Naive thymus-derived CD4-positive, alpha-beta T cell (primary cell): ENCODE measurements at regions not wholly inside any gene's neighbourhood (a gene's known extent, or its start where the extent isn't known, plus 50 kb on each side); places are given as distances from the start of the nearest gene placed in this dataset.

Source experiments
- ATAC-seq: fragments of 150-1000 bp; cut with Tn5 transposase; 2 replicates; pipeline ENCODE4 v1.10.0; 2021; ENCODE audit warnings: mild to moderate bottlenecking, moderate library complexity
- CTCF ChIA-PET: fragments of 350-600 bp; sonication (Branson Sonifier 250); formaldehyde crosslinking; loops from one replicate; lab custom pipeline; 2021; ENCODE audit warnings: antibody characterized with exemption; lab: Charles Lee
- POLR2A ChIA-PET: fragments of 350-600 bp; sonication (Branson Sonifier 250); formaldehyde crosslinking; loops from one replicate; lab custom pipeline; 2021; ENCODE audit warnings: antibody characterized with exemption, inconsistent platforms; lab: Charles Lee
- DNase-seq, 9 donors: peaks; one replicate each; pipeline versions ENCODE4 v3.0.0 to v3.0.0-alpha.2; 2020 to 2022; ENCODE audit warnings: mixed read lengths in 1 of 9
- H3K27ac ChIP-seq: one replicate; pipeline ENCODE4 v1.7.0; 2013; ENCODE audit warnings: mild to moderate bottlenecking, low read depth, low read length, moderate library complexity
- H3K27me3 ChIP-seq, 2 donors: one replicate each; pipeline ENCODE4 v1.7.0; 2013; ENCODE audit warnings: low read length in 2 of 2, mild to moderate bottlenecking in 2 of 2, moderate library complexity in 2 of 2; ENCODE audit not compliant: control insufficient read depth in 2 of 2, insufficient read depth in 2 of 2
- H3K36me3 ChIP-seq, 3 experiments: 1 replicate in 2 of 3; 2 replicates in 1 of 3; pipeline ENCODE4 v1.7.0; 2013; ENCODE audit warnings: low read length in 3 of 3, mild to moderate bottlenecking in 3 of 3, moderate library complexity in 1 of 3; ENCODE audit not compliant: insufficient read depth in 3 of 3, control insufficient read depth in 2 of 3
- H3K4me1 ChIP-seq, 2 donors: one replicate each; pipeline ENCODE4 v1.7.0; 2013; ENCODE audit warnings: low read length in 2 of 2, mild to moderate bottlenecking in 2 of 2, moderate library complexity in 1 of 2; ENCODE audit not compliant: control insufficient read depth in 2 of 2, insufficient read depth in 2 of 2
- H3K4me3 ChIP-seq: 2 replicates; pipeline ENCODE4 v1.7.0; 2013; ENCODE audit warnings: mild to moderate bottlenecking, low read length
- H3K9me3 ChIP-seq, 3 experiments: 1 replicate in 2 of 3; 2 replicates in 1 of 3; pipeline ENCODE4 v1.7.0; 2013; ENCODE audit warnings: low read length in 3 of 3; ENCODE audit not compliant: control insufficient read depth in 2 of 3
- H3K27ac Mint-ChIP-seq, 9 donors: one replicate each; pipeline ENCODE4 v1.8.0; 2020 to 2022; ENCODE audit warnings: mixed read lengths in 9 of 9, mild to moderate bottlenecking in 8 of 9, moderate library complexity in 5 of 9, inconsistent platforms in 2 of 9
- H3K27me3 Mint-ChIP-seq, 5 donors: one replicate each; pipeline ENCODE4 v1.8.0; 2021 to 2022; ENCODE audit warnings: mixed read lengths in 5 of 5, mild to moderate bottlenecking in 1 of 5
- H3K36me3 Mint-ChIP-seq, 5 donors: one replicate each; pipeline ENCODE4 v1.8.0; 2020 to 2022; ENCODE audit warnings: mixed read lengths in 5 of 5, mild to moderate bottlenecking in 3 of 5, inconsistent platforms in 1 of 5
- H3K4me1 Mint-ChIP-seq, 7 donors: one replicate each; pipeline ENCODE4 v1.8.0; 2020 to 2022; ENCODE audit warnings: mixed read lengths in 7 of 7, mild to moderate bottlenecking in 3 of 7, inconsistent platforms in 1 of 7
- H3K4me3 Mint-ChIP-seq, 10 donors: one replicate each; pipeline ENCODE4 v1.8.0; 2020 to 2022; ENCODE audit warnings: mild to moderate bottlenecking in 10 of 10, mixed read lengths in 10 of 10, moderate library complexity in 6 of 10, inconsistent platforms in 2 of 10
- H3K9me3 Mint-ChIP-seq, 11 donors: one replicate each; pipeline ENCODE4 v1.8.0; 2020 to 2022; ENCODE audit warnings: mixed read lengths in 11 of 11, mild to moderate bottlenecking in 4 of 11, inconsistent platforms in 1 of 11, moderate library complexity in 1 of 11
- intact Hi-C, 2 donors: fragments of 100-400 bp; cut with micrococcal nuclease; formaldehyde crosslinking; loops; one replicate each; pipeline ENCODE4 v1.15.1; 2023

- no peak for ATAC-seq
- Histone ChIP-seq H3K4me1 (no peaks in the 10 kb centered on the region), H3K9me3 (no peaks in the 10 kb centered on the region), H3K4me3 (no peak overlapping the region), H3K27me3 (no peaks in the 10 kb centered on the region), H3K36me3 (no peaks in the 10 kb centered on the region), H3K27ac (no peak overlapping the region)
- POLR2A ChIA-PET = no interaction called here
- CTCF ChIA-PET = no interaction called here
- intact Hi-C loops = no loop called here
- Mint-ChIP-seq H3K27me3 (peaks cover 0 to 12% (median 0%) of the 10 kb centered on the region in 5 donors), H3K27ac (no peak overlapping the region), H3K36me3 (no peaks in the 10 kb centered on the region), H3K4me1 (no peaks in the 10 kb centered on the region), H3K4me3 (no peak overlapping the region), H3K9me3 (peaks cover 0 to 2% (median 0%) of the 10 kb centered on the region in 11 donors)
- DNase-seq = no peak
Observed at GRCh38 chr14:101045511-101045910, 142.0 kb upstream of the RTL1 start.

GRCh38 chr14:101046071-101046470 lies 142.5 kb upstream of the RTL1 start:
- Mint-ChIP-seq H3K4me3 (no peak overlapping the region), H3K27me3 (peaks cover 0 to 12% (median 0%) of the 10 kb centered on the region in 5 donors), H3K4me1 (no peaks in the 10 kb centered on the region), H3K27ac (no peak overlapping the region), H3K36me3 (no peaks in the 10 kb centered on the region), H3K9me3 (peaks cover 0 to 2% (median 0%) of the 10 kb centered on the region in 11 donors)
- Histone ChIP-seq H3K36me3 (no peaks in the 10 kb centered on the region), H3K27ac (no peak overlapping the region), H3K4me1 (no peaks in the 10 kb centered on the region), H3K4me3 (no peak overlapping the region), H3K27me3 (no peaks in the 10 kb centered on the region), H3K9me3 (no peaks in the 10 kb centered on the region)
- POLR2A ChIA-PET = no interaction called here
- ATAC-seq (no peak), DNase-seq (no peak)
- CTCF ChIA-PET = no interaction called here
- intact Hi-C loops = no loop called here

GRCh38 chr14:101047326-101047725 lies 143.8 kb upstream of the RTL1 start:
- H3K4me3 Mint-ChIP-seq = no peak overlapping the region
- H3K27ac Mint-ChIP-seq = no peak overlapping the region
- H3K4me3 ChIP-seq = no peak overlapping the region
- no peak for ATAC-seq
- H3K36me3 ChIP-seq = no peaks in the 10 kb centered on the region
- intact Hi-C loops = no loop called here
- no peaks in the 10 kb centered on the region for H3K27me3 ChIP-seq
- no peaks in the 10 kb centered on the region for H3K4me1 ChIP-seq
- ChIA-PET CTCF (no interaction called here), POLR2A (no interaction called here)
- H3K27ac ChIP-seq = no peak overlapping the region
- H3K9me3 ChIP-seq = no peaks in the 10 kb centered on the region
- DNase-seq = no peak
- peaks cover 0 to 2% (median 0%) of the 10 kb centered on the region in 11 donors for H3K9me3 Mint-ChIP-seq
- no peaks in the 10 kb centered on the region for H3K4me1 Mint-ChIP-seq
- H3K36me3 Mint-ChIP-seq = no peaks in the 10 kb centered on the region
- peaks cover 0 to 14% (median 0%) of the 10 kb centered on the region in 5 donors for H3K27me3 Mint-ChIP-seq

DNA sequence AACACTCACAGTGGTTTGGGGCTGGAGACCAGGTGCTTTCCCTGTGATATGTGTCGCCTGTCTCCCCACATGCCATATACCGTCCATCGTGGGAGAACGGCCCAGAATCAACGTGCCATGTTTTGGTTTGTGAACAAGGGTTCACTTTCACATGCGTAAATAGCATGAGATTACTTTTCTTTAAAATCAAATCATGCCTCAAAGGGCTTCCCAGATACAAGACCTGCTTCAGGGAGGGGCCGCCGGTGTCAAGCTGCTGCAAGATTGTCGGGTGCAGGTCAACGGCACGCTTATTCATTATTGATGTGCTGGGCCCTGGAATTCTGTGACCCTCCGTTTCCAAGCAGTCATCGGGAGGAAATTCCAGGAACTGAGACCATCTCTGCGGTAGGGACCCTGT lies 145.2 kb upstream of the RTL1 start:
- H3K27me3 Mint-ChIP-seq = peaks cover 0 to 27% (median 0%) of the 10 kb centered on the region in 5 donors
- ChIA-PET POLR2A (no interaction called here), CTCF (no interaction called here)
- Histone ChIP-seq H3K27ac (no peak overlapping the region), H3K4me1 (no peaks in the 10 kb centered on the region), H3K36me3 (no peaks in the 10 kb centered on the region), H3K4me3 (no peak overlapping the region), H3K9me3 (no peaks in the 10 kb centered on the region), H3K27me3 (no peaks in the 10 kb centered on the region)
- no peak overlapping the region for H3K4me3 Mint-ChIP-seq
- peaks cover 0 to 2% (median 0%) of the 10 kb centered on the region in 11 donors for H3K9me3 Mint-ChIP-seq
- no peak overlapping the region for H3K27ac Mint-ChIP-seq
- intact Hi-C loops = no loop called here
- H3K4me1 Mint-ChIP-seq = no peaks in the 10 kb centered on the region
- no peaks in the 10 kb centered on the region for H3K36me3 Mint-ChIP-seq
- ATAC-seq (no peak), DNase-seq (no peak)

DNA sequence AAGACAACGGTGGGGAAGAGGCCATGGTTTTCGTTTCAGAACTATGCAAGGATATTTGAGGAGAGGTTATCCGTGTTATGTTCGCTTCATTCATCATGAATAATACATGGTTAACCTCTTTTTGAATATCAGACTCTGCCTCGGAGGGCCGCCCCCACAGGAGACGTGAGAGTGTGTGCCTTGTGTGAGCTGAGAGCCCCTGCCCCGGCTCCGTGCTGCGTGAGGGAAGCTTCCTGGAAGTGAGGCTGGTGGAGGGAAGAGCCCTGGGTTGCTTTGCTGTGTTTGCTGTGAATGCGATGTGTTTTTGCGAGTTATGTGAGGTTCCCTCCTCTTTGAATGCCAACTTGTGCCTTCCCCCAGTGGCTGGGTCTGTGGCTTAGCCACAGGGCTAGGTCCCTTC lies 146.0 kb upstream of the RTL1 start:
- H3K36me3 ChIP-seq = no peaks in the 10 kb centered on the region
- H3K4me1 ChIP-seq = no peaks in the 10 kb centered on the region
- H3K4me1 Mint-ChIP-seq = no peaks in the 10 kb centered on the region
- no peaks in the 10 kb centered on the region for H3K36me3 Mint-ChIP-seq
- POLR2A ChIA-PET = no interaction called here
- intact Hi-C loops = no loop called here
- H3K27ac ChIP-seq = no peak overlapping the region
- no peak overlapping the region for H3K4me3 ChIP-seq
- ATAC-seq (no peak), DNase-seq (no peak)
- no peak overlapping the region for H3K4me3 Mint-ChIP-seq
- H3K27ac Mint-ChIP-seq = no peak overlapping the region
- H3K27me3 ChIP-seq = no peaks in the 10 kb centered on the region
- H3K9me3 Mint-ChIP-seq = peaks cover 0 to 2% (median 0%) of the 10 kb centered on the region in 11 donors
- H3K9me3 ChIP-seq = no peaks in the 10 kb centered on the region
- H3K27me3 Mint-ChIP-seq = peaks cover 0 to 27% (median 3%) of the 10 kb centered on the region in 5 donors
- CTCF ChIA-PET = no interaction called here

- intact Hi-C loops = no loop called here
- no peak for DNase-seq
- no peak for ATAC-seq
- peaks cover 0 to 2% (median 0%) of the 10 kb centered on the region in 11 donors for H3K9me3 Mint-ChIP-seq
- H3K27ac Mint-ChIP-seq = no peak overlapping the region
- no peaks in the 10 kb centered on the region for H3K4me1 Mint-ChIP-seq
- no peaks in the 10 kb centered on the region for H3K36me3 Mint-ChIP-seq
- no peak overlapping the region for H3K4me3 Mint-ChIP-seq
- Histone ChIP-seq H3K4me3 (no peak overlapping the region), H3K9me3 (no peaks in the 10 kb centered on the region), H3K27me3 (no peaks in the 10 kb centered on the region), H3K27ac (no peak overlapping the region), H3K4me1 (no peaks in the 10 kb centered on the region), H3K36me3 (no peaks in the 10 kb centered on the region)
- peaks cover 0 to 25% (median 3%) of the 10 kb centered on the region in 5 donors for H3K27me3 Mint-ChIP-seq
- ChIA-PET CTCF (no interaction called here), POLR2A (no interaction called here)
Observed at GRCh38 chr14:101049942-101050341, 146.4 kb upstream of the RTL1 start.

DNA sequence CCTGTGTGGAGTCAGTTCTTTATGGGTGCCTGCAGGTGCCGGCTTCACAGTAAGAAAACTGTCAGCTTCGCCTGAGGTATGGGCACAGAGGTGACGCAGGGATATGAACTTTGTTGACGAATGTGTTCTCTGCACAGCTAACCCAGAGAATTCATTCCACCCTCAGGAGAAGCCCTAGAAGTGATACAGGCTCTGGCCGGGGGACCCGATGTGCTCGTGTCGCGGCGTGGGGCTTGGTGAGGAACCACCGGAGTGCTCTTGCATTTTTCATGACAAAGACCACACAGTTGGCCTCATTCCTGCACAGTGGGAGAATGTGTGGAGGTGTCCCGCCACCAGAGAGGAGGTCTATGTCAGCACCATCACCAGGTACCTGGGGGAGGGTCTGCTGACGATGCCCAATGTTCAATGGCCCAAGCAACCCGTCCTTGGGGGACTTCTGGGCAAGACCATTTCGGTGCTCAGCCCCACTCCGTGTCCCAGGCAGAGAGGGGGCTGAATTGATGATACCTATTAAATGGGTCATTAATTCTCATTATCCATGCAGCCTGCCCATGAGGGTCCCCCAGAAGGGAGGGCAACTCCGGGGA lies 147.5 kb upstream of the RTL1 start:
- peaks cover 0 to 2% (median 0%) of the 10 kb centered on the region in 11 donors for H3K9me3 Mint-ChIP-seq
- no peaks in the 10 kb centered on the region for H3K4me1 Mint-ChIP-seq
- H3K27ac Mint-ChIP-seq = no peak overlapping the region
- intact Hi-C loops = no loop called here
- H3K27me3 Mint-ChIP-seq = peaks cover 0 to 18% (median 3%) of the 10 kb centered on the region in 5 donors
- no peak for DNase-seq
- no peaks in the 10 kb centered on the region for H3K36me3 Mint-ChIP-seq
- H3K36me3 ChIP-seq = no peaks in the 10 kb centered on the region
- CTCF ChIA-PET = no interaction called here
- no peaks in the 10 kb centered on the region for H3K9me3 ChIP-seq
- H3K4me1 ChIP-seq = no peaks in the 10 kb centered on the region
- no peak overlapping the region for H3K27ac ChIP-seq
- ATAC-seq = no peak
- POLR2A ChIA-PET = no interaction called here
- H3K27me3 ChIP-seq = no peaks in the 10 kb centered on the region
- no peak overlapping the region for H3K4me3 Mint-ChIP-seq
- H3K4me3 ChIP-seq = no peak overlapping the region
